ENCODE measurements at regions not wholly inside any gene's neighbourhood (a gene's known extent, or its start where the extent isn't known, plus 50 kb on each side); places are given as distances from the start of the nearest gene placed in this dataset.

DNA sequence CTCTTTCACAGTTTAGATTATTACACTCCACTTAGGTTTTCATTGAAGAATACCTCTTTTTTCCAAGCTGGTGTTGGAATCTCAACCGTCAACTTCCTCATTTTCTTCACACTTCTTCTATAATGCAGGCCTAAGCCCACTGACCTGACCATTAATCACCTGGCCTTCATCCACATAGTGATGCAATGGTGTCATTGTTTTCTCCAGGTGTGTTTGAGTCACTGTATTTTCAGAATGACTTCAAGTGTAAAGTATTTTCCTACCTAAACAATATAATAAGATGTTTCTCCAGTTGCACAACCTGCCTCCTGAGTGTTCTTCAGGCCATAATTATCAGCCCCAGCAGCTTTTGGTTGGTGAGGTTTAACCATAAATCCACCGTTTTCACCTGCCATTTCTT is 1675.1 kb downstream of the TP53TG3F start:
- H2AFZ ChIP-seq (ENCODE audit: low read depth, low read length, poor library complexity, severe bottlenecking) = no peak overlapping the region
- TF ChIP-seq SIN3A (IDR thresholded peaks at IDR 0.05; ENCODE audit: low read depth) (no peak), EZH2phosphoT487 (IDR thresholded peaks at IDR 0.05; ENCODE audit: borderline replicate concordance) (no peak), ZFX (IDR thresholded peaks at IDR 0.05) (no peak), TCF7L2 (IDR thresholded peaks at IDR 0.05; ENCODE audit: borderline replicate concordance, extremely low read depth, insufficient read depth, insufficient read length) (no peak), POLR2A (IDR thresholded peaks at IDR 0.05; ENCODE audit: borderline replicate concordance, extremely low read depth, insufficient read depth, insufficient read length) (no peak), ELF1 (IDR thresholded peaks at IDR 0.05; ENCODE audit: borderline replicate concordance, low read depth) (no peak), EZH2 (IDR thresholded peaks at IDR 0.05) (no peak), RAD21 (IDR thresholded peaks at IDR 0.05; ENCODE audit: low read depth) (no peak), SP1 (IDR thresholded peaks at IDR 0.05; ENCODE audit: low read depth) (no peak), FOSL1 (IDR thresholded peaks at IDR 0.05; ENCODE audit: low read depth) (no peak), JUND (IDR thresholded peaks at IDR 0.05) (no peak), CBX3 (IDR thresholded peaks at IDR 0.05; ENCODE audit: low read depth) (no peak)
- TF ChIP-seq, protein P1, sequence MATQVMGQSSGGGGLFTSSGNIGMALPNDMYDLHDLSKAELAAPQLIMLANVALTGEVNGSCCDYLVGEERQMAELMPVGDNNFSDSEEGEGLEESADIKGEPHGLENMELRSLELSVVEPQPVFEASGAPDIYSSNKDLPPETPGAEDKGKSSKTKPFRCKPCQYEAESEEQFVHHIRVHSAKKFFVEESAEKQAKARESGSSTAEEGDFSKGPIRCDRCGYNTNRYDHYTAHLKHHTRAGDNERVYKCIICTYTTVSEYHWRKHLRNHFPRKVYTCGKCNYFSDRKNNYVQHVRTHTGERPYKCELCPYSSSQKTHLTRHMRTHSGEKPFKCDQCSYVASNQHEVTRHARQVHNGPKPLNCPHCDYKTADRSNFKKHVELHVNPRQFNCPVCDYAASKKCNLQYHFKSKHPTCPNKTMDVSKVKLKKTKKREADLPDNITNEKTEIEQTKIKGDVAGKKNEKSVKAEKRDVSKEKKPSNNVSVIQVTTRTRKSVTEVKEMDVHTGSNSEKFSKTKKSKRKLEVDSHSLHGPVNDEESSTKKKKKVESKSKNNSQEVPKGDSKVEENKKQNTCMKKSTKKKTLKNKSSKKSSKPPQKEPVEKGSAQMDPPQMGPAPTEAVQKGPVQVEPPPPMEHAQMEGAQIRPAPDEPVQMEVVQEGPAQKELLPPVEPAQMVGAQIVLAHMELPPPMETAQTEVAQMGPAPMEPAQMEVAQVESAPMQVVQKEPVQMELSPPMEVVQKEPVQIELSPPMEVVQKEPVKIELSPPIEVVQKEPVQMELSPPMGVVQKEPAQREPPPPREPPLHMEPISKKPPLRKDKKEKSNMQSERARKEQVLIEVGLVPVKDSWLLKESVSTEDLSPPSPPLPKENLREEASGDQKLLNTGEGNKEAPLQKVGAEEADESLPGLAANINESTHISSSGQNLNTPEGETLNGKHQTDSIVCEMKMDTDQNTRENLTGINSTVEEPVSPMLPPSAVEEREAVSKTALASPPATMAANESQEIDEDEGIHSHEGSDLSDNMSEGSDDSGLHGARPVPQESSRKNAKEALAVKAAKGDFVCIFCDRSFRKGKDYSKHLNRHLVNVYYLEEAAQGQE (IDR thresholded peaks at IDR 0.05; ENCODE audit: low read depth) = no peak
- TF ChIP-seq, protein P2, sequence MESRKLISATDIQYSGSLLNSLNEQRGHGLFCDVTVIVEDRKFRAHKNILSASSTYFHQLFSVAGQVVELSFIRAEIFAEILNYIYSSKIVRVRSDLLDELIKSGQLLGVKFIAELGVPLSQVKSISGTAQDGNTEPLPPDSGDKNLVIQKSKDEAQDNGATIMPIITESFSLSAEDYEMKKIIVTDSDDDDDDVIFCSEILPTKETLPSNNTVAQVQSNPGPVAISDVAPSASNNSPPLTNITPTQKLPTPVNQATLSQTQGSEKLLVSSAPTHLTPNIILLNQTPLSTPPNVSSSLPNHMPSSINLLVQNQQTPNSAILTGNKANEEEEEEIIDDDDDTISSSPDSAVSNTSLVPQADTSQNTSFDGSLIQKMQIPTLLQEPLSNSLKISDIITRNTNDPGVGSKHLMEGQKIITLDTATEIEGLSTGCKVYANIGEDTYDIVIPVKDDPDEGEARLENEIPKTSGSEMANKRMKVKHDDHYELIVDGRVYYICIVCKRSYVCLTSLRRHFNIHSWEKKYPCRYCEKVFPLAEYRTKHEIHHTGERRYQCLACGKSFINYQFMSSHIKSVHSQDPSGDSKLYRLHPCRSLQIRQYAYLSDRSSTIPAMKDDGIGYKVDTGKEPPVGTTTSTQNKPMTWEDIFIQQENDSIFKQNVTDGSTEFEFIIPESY (IDR thresholded peaks at IDR 0.05; ENCODE audit: extremely low read depth, insufficient replicate concordance, low read length) = no peak
- TF ChIP-seq, protein P3, sequence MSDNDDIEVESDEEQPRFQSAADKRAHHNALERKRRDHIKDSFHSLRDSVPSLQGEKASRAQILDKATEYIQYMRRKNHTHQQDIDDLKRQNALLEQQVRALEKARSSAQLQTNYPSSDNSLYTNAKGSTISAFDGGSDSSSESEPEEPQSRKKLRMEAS (IDR thresholded peaks at IDR 0.05) = no peak
- TF ChIP-seq, protein P4, sequence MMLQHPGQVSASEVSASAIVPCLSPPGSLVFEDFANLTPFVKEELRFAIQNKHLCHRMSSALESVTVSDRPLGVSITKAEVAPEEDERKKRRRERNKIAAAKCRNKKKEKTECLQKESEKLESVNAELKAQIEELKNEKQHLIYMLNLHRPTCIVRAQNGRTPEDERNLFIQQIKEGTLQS (IDR thresholded peaks at IDR 0.05) = no peak
- no peaks in the 10 kb centered on the region for H3K36me3 ChIP-seq (ENCODE audit: control insufficient read depth in 1 of 2, insufficient read depth in 2 of 2, low read length in 2 of 2)
- no peaks in the 10 kb centered on the region for H3K9me2 ChIP-seq (ENCODE audit: insufficient read depth)
- ChIA-PET POLR2A (no interaction called here), CTCF (no interaction called here), RAD21 (ENCODE audit: low non-redundant PET in 1 of 2, low total read pairs in 2 of 2, uncharacterized antibody in 2 of 2, unreplicated experiment in 2 of 2) (no interaction called here)
- H3K4me2 ChIP-seq (ENCODE audit: low read length) = no peak overlapping the region
- no peak for DNase-seq (ENCODE audit: low read depth, low spot score)
- no peak overlapping the region for H3K9ac ChIP-seq (ENCODE audit: low read length)
- H3K27me3 ChIP-seq (ENCODE audit: insufficient read depth, low read length) = no peaks in the 10 kb centered on the region
- H3K4me1 ChIP-seq (ENCODE audit: control insufficient read depth in 1 of 2, insufficient read depth in 2 of 2, low read length in 2 of 2) = no peaks in the 10 kb centered on the region
- no peak overlapping the region for H3K27ac ChIP-seq (ENCODE audit: low read depth, low read length)
- peaks cover 3 to 19% of the 10 kb centered on the region in 2 experiments; a peak in 2 of 4 replicates for H3K9me3 ChIP-seq (ENCODE audit: control insufficient read depth in 1 of 2, insufficient read depth in 1 of 2, low read depth in 1 of 2, low read length in 2 of 2)
- no peak for ATAC-seq
- no peak overlapping the region for H3K4me3 ChIP-seq (replicated peaks in 1 of 2; ENCODE audit: low read depth in 1 of 2, low read length in 2 of 2)
- intact Hi-C loops (cut with micrococcal nuclease) = no loop called here
- H4K20me1 ChIP-seq (ENCODE audit: insufficient read depth) = no peaks in the 10 kb centered on the region
- BruUV-seq (replicated peaks) = no TSS peak
- H3K79me2 ChIP-seq (ENCODE audit: insufficient read depth, low read length) = no peaks in the 10 kb centered on the region

All from HCT116 (cell line).